Stimulated activated CD4-positive, alpha-beta T cell treated with anti-CD3 and anti-CD28 coated beads, Interleukin-15, amount 100 ng/mL, for 48 hours (primary cell): ENCODE measurements at regions not wholly inside any gene's neighbourhood (a gene's known extent, or its start where the extent isn't known, plus 50 kb on each side); places are given as distances from the start of the nearest gene placed in this dataset.

ENCODE experiments used
- DNase-seq, 2 donors: peaks; one replicate each; pipeline ENCODE4 v3.0.0-alpha.2; 2020; ENCODE audit warnings: low read depth in 2 of 2

DNA sequence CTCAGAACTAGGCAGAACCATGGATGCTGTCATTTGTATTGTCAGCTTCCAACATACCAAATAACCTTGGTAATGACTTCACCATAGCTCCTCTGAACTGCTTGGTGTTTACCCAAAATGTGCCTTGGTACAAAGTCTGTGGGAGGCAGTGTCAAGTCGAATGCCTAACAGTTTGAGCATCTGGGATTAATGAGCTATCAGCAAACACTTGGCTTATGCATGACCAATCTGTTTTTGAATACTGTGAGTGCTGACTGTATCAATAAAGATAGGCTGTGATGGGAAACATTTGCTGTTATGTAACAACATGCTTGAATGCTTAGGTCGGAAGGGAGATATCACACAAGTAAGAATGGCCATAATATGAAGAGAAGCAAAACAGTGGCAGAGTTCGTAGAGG is 455.4 kb downstream of the CMPK2 start:
- no peak for DNase-seq

DNA sequence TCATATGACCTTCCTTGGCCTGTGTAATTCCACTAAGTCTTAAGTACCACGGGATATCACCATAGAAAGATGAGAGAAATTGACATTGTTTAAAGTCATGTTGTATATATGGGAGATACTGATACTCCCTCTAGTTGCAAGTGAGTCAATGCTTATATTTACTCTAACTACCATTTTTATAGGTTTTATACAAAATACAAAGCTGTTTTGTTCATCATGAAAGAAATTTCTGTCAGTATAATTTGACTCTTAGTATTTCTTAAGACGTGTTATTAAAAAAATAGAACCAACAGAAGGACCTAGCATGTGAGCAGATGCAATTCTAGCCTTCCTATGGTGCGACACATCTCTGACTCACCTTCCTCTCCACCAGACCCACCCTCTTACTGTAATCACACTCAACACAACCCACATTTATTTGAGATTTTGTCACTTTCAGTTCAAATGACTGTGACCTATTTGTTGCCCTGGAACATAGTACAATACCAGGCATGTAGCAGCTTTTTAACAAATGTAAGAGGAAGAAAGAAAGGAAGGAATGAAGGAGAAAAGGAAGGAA is 453.1 kb downstream of the CMPK2 start:
- no peak for DNase-seq

DNA sequence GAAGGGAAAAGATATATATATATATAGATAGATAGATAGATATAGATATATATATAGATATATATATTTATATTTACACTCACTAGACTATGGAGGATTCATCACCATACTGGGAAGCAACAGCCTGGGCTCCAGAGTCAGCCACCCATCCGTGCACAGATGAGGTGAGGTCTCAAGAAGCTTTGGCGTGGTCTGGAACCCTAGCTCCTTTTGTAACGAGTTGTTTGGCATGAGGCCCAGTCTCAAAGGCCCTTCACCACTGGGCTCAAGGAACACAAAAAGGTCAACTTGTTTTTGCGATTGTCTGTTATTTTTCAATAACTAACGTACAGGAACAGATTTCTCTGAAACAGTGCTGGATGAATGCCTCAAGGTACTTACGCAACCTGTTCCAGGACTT is 448.7 kb downstream of the CMPK2 start:
- no peak for DNase-seq

DNA sequence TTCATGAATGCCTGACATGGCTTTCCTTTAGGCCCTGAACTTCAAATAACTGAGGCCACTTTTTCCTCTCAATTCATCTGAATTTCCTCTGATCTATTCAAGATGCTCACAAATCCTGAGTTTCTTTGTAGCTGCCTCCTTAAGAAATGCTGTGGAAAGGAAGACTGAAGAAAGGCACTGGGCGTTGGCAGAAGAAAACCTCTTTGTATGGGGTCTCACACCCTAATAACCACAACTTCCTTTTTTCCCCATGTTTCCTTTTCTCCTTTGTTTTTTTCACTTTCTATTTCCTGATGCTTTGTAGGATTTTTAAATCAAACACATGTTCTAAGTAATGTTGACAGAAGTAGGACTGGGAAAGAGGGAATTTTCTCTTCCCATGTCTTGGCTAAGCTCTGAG is 447.4 kb downstream of the CMPK2 start:
- no peak for DNase-seq

DNA sequence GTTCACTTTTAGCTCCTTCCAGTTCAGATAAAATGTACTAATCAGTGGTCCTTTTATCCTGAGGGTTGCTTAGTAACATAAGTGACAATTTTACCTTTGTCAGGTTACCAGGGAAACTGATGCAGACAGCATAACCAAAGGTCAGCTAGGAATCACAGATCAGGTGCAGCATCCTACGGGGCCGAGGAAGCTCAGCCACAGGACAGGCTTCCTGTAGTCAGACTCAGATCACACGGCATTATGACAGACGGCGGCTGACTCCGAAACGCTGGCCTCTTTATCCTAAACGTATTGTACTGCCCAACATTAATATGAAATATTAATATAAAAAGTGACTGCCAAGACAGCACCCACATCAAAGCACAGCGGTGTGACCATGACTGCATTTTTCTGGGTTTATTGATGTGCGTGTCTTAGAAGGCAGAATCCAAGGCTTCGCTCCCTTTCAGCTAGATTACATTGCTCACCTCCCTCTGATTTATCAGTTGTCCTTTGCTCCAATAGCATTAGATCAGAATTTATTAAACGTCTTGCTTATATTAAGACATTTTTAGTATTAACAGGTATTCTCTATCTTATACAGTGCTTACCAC is 444.5 kb downstream of the CMPK2 start:
- DNase-seq, result no peak

DNA sequence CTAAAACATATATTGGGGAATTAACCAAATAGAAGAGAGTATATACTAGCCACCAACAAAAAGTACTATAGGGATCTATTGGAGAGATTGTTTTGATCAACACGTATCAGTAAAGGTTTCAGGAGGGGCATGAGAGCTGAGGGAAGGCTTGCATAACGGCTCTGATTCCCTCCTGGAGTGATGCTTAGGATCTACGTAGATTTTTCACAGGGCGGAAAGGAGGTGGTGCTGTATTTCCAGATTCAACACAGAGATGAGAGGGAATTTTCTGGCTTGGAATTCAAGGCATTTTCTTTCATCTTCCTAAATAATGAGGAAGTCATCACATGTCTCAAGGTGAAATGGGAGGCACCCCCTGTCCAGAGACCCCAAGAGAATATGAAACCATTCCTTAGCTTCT is 443.8 kb downstream of the CMPK2 start:
- no peak for DNase-seq

DNA sequence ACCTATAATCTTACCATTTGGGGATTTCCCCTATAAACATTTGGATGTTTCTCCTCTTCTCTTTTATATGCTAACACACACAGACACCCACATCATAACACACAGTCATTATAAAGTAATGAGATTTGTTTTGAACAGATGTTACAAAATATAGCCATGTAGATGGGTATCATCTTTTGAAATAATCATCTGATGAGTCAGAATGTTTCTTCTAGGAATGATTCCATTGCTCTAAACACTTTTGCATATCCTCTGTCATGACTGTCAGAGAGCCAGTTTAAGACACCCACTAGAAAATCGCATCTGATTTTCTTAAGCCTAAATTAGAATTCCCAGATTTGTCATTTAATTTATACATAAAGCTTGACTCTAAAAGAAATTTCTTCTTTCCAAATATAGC is 442.6 kb downstream of the CMPK2 start:
- no peak for DNase-seq

DNA sequence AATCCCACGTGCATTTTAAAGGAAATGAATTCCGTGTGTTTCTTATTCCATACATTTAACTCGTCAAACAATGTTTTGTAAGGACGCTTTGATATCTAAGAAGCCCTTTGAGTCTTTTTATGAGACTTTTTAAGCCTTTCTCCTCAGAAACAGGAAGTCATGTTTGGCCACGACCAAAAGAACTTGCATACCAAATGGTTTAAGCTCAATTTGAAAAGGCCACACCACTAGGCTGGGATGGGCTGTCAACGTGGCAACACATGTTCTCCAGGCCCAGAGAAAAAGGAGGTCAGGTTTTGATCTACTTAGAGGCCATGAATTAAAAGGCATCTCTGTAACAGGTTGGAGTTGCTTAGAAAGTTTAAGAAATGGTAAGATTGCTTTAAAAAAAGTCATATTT is 441.8 kb downstream of the CMPK2 start:
- DNase-seq, result no peak

DNA sequence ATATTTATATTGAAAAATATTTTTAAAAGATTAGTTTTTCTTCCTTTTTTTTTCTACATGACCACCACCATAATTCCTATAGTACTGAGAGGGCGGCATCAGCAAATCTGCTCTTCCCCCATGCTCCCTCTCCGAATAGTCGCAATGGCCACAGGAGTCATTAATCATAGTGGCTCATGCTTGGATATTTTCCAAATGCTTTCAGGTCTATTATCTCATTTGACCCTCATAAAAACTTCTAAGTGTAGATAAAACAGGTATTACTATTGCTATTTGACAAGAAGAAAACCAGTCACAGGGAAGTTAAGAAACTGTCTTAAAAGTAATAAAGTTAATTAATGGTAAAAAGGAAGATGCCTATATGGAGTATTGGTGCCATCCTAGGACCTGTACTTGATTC is 440.7 kb downstream of the CMPK2 start:
- DNase-seq, result no peak

DNA sequence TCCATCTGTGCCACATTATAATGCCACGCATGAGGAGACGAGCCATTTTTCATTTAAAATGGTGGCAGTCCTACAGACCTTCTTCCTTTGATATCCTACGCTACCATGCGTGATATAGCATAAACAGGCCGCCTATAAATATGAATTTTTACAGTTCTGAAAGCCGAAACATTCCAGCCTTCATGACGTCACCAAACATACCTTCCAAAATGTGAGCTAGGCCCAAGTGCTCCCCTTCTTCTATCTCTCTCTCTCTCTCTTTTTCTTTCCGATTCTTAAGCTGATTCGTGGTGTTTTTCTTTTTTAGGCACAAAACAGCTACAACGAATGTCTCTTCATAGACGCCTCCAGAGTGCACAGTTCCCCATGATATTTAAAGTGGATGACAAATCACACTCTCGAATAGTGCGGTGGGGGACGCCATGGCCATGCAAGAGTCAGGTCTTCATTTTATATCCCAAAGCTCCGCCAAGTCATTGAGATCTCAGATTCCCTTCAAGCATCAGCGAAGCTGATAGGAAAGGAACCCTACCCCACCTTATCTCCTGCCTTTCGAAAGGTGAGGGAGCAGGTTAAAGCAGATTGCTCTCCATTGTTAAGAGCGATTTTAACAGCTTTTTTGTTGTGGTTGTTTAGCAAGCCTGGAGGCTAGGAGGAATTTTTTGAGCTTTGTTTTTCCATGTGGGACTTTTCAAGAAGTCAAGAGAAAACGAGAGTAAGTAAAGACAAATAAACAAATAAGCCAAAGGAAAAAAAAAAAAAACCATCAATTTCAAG is 436.3 kb downstream of the CMPK2 start:
- no peak for DNase-seq

DNA sequence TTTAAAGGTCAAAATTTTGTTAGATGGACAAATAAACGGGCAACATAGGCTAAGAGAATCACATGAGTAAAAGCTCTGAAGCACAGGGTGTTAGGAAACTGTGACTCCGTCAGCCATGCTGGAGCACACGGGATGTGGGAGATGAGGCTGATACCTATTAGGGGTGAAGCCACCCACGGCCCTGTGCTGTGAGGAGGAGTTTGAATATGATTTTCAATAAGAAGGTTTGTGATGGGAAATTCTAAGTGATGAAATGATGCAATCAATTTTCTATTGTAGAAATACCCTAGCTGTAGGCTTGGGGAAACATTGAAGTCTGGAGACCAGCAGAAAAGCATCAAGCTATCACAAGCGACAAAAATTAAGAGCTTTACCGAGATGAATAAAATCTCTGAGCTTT is 431.3 kb downstream of the CMPK2 start:
- no peak for DNase-seq

DNA sequence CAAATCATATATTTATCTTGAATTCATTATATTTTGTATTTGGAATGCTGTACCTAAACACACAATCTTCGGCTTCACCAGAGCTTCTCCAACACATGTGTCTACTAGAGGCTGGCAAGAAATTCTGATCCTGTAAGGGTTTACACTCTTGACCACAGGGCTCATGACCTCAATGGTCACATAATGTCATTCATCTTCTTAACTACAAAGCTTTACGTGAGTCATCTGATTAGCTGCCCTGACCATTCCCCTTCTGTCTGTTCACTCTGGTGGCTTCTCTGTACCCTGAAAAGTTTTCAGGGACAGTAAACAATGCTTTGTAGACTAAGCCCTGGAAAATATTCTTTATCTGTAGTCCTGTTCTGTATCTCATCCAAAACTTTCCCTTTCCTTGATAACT is 423.9 kb downstream of the CMPK2 start:
- no peak for DNase-seq

DNA sequence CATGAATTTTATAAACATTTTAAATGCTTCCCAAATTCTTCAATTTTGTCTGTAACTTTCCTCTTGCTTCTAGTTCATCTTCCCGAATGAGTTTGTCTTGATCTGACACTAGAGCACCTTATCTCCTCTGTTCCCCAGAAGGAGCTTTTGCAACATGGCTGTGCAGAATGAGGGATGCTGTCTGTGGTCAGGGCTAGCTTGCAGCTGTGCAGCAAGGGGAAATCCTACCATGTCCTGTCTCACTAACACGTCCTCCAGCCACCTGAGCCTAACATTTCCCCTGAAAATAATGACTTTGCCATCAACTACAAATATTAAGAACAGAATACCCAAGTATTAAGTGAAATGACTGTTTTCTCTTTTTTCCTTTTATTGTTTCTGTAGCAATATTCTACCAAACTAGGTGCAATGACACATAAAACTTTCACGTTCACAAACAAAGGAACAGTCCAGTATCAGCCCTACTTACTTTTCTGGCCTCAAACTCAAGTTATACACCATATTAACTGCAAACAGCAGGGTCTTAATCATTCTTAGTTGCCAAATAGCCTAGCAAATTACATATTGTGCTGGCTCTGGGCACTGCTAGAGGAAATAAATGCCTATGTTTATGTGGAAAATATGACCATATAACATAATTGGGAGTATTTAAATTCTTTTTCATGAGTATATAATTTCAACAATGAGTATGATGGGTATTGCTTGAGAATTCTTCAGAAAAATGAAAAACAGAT is 423.3 kb downstream of the CMPK2 start:
- no peak for DNase-seq

DNA sequence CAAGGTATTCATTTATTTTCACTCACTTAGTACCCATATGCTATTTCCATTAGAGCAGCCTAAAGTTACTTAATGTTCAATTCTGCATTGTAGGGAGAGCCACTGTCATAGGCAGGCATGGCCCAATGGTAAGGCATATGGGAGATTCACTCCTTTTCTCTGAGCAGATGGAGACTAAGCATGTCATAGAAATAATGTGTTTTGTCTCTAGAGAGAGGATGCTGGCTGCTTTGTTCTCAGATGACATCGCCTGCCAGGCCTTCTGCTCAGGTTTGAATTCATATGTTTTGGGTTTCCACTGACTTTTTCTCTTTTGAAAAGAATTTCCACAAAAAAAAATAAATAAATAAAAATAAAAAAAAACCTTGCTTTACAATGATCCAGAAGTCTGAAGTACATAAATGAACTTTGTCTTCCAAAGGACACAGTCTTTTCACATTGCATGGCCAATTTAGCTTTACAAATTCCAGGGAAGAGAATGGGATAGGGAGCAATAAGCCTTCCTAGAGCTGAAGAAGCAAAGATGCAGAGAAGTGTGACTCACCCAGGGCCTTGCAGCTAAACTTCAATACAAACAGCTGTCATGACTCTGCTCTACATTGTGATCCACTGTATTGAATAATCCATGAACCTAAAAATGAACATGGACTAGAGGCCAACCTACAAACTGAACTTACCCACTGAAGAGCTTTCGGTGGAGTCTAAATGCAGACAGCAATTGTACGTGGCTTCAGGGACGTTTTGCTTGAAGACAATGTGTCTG is 422.5 kb downstream of the CMPK2 start:
- DNase-seq, result no peak

DNA sequence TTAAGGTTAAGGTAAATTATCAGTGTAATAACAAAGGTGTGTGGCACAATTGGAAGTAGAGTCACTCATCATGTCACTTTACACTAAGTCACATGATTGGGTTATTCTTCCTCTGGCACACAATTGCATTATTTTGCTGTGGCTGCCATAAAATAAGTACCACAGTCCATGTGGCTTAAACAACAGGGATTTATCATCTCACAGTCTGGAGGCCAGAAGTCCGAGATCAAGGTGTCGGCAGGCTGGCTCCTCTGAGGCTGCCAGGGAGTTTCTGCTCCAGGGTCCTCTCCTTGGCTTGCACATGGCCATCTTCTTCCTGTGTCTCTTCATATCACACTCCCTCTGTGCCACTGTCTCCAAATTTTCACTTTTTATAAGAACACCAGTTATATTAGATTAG is 421.2 kb downstream of the CMPK2 start:
- no peak for DNase-seq

DNA sequence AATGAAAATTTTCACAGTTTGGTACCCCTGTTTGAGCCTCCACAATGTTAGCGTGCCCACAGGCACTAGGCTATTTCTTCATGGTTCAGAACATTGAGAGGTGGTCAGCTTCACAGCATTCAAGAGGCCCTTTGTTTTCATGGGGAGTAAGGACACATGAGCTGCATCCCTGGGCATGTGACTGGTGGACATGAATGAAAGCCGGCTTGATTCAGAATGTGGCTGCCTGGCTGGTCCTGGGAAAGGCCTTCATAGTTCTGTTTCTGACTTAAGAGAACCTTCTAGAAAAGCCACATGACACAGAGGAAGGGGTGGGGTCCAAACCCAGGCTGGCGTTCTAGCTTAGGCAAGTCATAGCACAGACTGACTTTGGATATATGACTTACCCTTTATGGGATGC is 420.6 kb downstream of the CMPK2 start:
- DNase-seq, result no peak

DNA sequence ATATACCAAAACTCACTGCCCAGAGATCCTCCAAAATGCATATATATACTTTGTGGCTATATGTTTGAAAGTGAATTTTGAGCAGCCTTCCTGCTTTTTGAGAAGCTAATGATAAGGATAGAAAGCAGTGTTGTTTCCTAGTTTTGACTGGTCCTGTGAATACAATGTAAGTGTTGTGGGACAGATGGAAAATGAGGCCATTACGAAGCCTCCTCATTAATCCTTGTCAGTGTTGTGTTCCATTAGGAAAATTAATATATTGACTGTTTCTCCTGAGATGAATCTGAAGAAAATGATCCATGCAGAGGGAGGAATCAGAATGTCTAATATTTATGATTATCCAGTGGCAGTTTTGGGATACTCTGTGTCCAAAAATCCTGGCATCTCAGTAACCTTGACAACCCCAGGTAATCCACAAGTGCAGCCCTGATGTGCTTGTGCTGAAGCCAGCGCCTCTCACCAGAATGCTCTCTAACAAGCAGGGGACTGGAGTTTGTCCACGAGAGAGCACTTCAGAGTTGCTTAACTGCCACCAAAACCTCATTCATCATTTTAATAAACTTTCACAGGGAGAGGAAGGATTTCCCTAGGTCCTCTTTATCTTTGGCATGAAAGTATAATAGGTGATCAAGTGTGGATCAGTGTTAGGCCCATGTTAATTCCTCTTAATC is 418.6 kb downstream of the CMPK2 start:
- no peak for DNase-seq

DNA sequence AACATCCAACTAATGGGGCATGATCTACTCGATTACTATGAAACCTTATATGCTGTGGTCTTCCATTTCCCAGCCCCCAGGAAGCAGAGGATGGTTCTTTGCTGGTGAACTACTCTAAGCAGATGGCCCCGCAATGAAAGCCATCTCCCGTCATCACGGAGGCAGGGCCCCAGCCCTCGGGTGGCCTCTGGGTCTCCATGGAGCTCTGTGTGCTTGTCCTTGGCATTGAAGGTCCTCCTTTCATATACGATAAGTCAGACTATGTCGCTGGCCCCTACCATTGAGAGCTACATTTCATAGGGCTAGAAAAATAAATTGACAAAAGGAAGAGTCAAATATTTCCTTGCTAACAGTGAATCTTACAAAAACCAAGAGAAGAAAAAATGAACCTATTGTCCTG is 416.8 kb downstream of the CMPK2 start:
- DNase-seq, result no peak

DNA sequence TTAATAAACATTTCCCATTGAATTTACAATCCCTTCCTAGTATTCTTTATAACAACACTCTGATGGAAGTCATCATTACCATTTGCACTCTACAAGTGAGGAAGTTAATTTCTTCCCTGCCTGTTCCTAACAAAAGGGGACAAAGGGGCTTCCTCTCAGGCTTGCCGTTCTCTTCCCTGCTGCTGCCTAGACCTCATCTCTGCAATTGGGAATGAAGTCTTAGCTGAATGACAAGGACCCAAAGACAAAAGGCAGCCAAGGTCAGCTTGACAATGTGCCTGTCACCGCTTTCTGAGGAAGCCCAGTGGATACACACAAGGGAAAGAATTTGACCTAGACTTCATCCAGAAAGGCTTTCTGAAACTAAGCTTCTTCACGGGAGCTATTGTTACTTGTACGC is 416.4 kb downstream of the CMPK2 start:
- DNase-seq, result no peak

DNA sequence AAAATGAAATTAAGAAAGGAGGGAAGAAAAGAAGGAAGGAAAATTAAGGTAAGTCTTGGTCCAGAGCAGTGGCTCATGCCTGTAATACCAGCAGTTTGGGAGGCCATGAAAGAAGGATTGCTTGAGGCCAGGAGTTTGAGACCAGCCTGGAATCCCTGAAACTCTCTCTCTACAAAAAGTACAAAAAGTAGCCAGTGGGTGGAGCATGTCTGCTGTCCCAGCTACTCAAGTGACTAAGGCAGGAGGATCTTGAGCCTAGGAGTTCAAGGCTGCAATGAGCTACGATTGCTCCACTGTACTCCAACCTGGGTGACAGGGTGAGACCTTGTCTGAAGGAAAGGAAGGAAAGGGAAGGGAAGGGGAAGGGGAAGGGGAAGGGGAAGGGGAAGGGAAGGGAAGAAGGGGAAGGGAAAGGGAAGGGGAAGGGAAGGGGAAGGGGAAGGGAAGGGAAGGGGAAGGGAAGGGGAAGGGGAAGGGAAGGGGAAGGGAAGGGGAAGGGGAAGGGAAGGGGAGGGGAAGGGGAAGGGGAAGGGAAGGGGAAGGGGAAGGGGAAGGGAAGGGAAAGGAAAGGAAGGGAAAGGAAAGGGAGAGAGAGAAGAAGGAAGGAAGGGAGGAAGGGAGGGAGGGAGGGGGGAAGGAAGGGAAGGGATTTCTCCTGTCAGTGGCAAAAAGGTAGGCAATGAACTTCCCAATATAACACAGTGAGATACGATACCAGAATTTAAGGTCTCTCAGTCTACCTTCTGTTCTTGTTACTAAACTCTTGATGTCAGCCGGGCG is 412.8 kb downstream of the CMPK2 start:
- no peak for DNase-seq
